ENCODE measurements at regions not wholly inside any gene's neighbourhood (a gene's known extent, or its start where the extent isn't known, plus 50 kb on each side); places are given as distances from the start of the nearest gene placed in this dataset.

GRCh38 chrX:27186671-27187070 lies 276.5 kb downstream of the PPP4R3C start:
- no peak for TF ChIP-seq POLR2A (IDR thresholded peaks at IDR 0.05)
- peak; percentile 36 to 83 (median 60) for TF ChIP-seq CTCF (IDR thresholded peaks at IDR 0.05)
